GM04503 (cell line): ENCODE measurements at regions not wholly inside any gene's neighbourhood (a gene's known extent, or its start where the extent isn't known, plus 50 kb on each side); places are given as distances from the start of the nearest gene placed in this dataset.

Source experiments
- DNase-seq: peaks from one replicate; pipeline ENCODE4 v3.0.0-alpha.2; 2012; ENCODE audit warnings: low read depth

DNA sequence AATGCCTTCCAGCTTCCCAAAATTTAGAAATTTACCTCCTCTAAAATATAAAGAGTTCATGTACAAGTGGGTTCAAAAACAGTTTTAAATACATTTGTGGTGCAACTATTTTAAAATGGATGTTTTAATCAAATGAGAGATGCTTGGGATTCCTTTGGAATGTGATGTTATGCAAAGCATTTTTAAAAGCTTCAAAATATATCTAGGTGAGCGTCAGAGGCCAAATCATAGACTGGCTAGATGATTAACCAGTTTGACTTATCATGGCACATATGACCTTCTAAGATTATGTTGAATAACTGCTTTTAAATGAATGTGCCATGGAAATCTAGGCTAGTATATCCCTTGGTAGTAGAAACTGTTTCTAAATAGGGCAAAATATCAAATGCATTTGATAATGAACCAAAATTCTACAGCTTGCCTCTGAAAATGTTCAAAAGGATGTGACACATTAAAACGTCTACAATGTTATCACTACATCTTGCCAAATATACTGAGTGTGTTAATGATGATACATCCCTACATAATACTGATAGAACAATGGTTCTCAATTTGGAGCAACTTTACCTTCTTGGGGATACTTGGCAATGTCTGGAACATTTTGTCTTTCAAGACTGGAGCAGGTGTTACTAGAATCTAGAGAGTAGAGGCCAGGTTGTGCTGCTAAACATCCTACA lies 650.9 kb upstream of the ADGRL2 start:
- DNase-seq, result no peak

DNA sequence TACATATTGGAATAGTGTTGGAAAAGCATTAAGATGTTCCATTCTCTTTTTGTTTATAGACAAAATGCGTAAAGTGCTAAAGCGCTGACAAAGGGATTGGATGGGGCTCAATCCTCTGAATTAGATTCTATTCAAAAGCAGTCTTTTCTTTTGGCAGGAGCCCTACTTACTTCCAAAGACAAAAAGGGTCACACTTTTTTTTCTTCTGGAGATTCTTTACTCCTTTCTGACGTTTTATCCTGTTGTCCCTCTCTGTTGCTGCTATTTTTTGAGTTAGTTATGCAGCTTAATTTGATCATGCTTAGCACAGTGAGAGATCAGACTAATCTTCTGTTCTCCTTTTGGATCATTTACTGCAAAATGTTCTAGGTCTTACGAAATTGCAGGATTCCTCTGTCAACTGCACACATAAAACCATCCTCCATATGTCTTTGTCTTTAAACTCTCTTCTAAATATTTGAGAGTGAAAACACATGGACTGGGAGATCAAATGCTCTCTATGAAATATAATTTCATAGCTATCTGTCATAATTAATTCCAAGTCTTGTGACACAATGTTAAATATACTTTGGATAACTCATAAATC lies 656.4 kb upstream of the ADGRL2 start:
- DNase-seq, result no peak

DNA sequence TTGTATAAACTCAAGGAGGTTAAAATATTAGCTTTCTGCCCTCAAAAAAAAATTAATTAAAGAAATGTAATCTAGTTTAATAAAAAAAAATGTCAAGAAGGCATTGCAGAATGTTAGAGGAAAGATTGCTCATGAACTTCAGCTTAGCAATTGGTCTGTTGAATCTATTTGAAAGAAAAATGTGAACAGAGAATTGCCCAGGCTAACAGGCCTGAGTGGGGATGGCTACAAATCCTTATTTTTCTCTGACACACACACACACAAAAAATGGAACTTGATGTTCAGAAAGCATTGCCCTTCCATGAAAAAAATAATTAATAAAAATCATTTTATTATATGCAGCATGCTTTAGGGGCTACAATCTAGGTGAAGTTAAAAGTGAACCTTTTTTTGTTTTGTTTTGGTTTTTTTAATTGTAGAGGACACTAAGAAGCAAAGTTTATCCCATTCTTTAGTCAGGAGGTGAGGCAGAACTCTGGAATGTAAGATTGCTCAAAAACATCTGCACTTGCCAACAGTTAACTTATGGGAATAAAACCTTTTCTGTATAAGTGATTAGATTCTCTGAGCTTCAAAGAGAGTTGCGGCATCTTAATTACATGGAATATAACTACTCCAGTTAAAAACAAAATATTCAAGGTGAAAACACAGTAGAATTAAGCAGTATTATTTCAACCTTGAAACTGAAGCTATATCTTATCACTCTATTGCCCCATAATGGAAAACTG lies 658.5 kb upstream of the ADGRL2 start:
- DNase-seq, result peak; percentile 37

DNA sequence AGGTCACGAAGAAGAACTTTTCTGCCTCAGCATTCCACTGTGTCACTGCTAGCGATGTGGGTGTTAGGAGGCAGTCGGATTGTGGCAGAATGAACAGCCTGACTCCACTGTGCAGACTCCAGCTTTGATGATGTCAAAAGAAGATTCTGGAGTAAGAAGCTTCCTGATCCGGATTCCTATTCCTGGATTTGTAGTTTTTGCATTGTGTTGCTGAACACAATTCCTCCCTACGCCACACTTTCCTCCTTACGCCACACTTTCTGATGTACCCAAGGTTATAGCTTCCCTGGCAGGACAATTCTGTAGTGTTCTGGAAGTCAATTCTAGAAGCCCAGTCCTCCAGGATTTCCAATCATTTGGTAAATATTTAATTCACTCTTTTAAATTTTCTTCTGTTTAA lies 665.2 kb upstream of the ADGRL2 start:
- no peak for DNase-seq

DNA sequence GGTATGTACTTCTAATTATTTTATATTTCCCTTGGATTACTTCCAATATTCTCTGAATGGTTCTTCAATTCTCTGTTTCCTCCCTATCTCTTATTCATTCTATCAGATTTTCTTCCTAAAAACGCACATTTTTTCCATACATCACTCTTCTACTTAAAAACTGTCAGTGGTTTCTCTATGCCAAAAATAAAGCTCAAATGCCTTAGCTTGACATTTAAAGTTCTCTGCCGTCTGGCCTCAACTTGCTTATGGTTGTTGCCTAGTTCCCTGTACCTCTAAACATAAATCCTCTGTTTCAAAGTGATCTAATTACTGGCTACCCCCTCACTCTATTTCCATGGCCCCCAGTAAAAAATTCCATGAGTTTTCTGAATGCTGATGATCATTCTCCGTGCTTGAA lies 671.0 kb upstream of the ADGRL2 start:
- no peak for DNase-seq

DNA sequence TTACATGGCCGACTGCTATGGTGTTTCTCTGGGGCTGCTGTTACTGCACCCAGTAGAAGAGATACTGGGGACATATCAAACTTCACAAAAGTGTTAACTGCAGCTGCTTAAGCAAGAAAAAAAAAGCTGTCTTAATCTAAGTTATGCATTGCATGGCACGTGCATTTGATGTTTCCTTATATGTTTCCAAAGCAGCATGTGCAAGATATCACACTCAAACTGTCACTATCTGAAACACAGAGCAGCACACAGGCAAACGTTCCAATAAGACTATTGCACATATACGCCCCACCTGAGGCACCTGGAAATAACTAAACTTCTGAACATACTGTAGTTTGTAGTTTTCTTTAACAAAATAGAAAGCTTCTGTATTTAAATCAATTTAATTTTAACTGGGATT lies 671.4 kb upstream of the ADGRL2 start:
- no peak for DNase-seq

DNA sequence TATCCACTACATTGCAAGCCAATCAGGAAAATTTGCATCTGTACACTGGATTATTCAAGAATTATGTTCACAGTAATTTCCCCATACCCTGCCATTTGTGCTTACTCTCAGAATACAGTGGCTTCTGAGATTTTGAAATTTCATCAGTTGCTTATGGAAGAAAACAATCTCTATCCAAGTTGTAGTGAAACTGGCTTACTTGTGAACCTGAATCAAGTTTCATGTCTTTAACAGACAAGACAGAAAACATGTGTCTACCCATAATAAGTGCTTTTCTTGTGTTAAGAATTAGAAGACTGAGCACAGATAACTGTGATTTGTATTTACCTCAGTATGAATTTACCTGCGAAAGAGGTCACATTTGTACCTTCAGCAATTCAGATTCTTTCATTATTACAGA lies 672.7 kb upstream of the ADGRL2 start:
- DNase-seq, result no peak

DNA sequence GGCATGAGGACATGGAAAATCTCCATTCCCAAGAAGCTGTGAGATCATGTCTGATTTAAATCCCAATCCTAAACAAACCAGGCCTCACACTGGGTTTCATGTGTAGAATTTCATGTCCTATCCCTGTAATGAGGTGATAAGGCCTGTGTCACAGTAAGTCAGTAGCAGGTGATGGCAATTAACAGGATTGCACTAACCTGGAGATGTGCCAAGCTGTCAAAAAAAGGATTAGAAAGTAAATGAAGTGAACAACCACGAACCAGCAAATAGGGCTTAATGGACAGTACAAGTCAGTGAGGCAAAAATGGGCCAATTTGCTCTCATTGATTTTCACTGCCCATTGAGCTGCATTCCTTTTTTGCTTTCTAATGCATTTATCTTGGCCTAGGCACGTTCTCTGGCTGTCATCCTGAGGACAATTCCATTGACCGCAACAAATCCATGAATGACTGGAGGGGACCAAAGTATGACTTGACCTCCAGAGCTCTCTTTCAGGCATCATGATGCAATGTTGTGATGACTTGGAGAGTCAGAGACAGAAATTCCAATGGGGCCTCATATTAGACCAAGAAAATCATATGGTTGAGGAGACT lies 673.6 kb upstream of the ADGRL2 start:
- no peak for DNase-seq

DNA sequence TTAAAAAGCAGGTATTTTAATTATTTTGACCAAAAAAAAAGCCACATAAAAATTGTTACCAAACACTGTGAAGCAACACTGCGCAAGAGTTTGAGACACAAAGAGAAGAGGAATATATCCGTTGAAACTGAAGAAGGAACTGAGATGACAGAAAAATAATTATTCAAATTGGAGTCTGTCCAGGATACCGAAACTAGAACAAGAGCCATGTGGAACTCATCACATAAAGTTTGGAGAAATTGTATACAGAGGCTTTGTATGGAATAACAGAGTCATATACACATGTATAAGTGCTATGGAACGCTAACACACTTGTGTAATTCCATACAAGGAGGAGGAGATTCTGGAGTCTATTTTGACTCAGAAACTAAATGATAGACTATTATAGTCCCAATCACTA lies 675.1 kb upstream of the ADGRL2 start:
- DNase-seq, result no peak

DNA sequence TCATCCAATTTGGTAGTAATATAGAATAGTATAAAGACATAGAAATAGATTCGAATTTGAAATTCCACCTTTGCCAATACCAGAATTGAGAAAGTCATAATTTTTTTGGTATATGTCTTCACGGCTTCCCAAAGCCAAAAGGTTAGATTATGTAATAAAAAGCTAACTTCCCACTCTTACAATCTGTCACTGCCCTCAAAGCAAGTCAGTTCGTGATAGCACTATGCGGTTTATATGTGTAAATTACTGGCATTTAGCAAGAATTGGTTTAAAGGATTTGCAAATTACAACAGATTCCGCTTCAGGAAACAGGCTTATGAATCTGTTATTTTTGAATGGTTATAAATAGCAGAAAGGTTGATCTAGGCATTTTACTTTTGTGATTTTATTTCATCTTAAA lies 679.4 kb upstream of the ADGRL2 start:
- DNase-seq, result no peak

DNA sequence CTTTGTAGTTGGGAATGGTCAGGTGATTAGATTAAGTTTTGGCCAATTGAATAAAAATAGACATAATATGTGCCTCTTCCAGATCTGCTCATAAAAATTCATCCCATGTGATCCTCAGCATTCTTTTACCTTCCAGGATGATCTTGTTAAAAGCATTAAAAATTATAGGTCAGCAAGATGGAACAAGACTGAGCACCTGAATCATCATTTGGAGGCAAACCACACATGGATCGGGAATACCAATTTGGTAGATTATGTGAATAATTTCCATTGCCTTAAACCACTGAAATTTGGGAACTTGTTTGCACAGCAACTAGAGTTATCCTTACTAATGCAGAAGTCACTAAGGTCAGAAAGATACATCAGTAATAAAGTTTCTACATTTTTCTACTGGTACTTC lies 681.4 kb upstream of the ADGRL2 start:
- DNase-seq, result no peak

DNA sequence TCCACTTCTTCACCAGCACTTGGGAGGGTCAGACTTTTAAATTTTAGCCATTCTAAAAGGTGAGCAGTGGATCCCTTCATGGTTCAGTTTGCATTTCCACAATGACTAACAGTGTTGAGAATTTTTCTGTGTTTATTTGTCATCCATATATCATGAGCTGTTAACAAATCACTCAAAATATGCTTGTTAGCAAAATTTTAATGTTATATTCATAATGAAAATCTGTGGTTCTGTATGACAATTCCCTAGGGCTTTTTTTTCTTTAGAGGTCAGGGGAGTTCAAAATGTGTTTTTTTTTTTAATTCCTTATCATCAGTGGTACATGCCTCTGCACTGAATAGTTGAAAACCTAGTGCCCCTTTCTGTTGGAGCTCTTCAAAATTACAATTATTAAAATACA lies 682.2 kb upstream of the ADGRL2 start:
- DNase-seq, result no peak

DNA sequence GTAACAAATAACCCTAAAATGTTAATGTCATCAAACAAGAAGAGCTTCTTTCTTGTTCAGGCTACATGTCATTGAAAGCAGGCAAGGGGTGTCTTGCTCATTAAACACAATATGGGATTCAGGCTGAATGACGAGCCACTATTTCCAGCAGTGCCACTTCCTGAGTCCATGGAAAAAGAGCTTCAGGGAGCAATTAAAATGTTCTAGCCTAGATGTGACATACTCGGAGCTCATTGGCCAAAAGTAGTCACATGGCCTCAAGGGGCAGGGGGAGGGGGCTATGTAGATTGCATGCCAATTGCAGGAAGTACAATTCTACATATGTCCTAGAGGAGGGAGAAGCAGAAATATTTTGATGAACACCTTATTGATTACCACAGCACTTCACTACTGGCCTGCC lies 685.3 kb upstream of the ADGRL2 start:
- DNase-seq, result no peak

DNA sequence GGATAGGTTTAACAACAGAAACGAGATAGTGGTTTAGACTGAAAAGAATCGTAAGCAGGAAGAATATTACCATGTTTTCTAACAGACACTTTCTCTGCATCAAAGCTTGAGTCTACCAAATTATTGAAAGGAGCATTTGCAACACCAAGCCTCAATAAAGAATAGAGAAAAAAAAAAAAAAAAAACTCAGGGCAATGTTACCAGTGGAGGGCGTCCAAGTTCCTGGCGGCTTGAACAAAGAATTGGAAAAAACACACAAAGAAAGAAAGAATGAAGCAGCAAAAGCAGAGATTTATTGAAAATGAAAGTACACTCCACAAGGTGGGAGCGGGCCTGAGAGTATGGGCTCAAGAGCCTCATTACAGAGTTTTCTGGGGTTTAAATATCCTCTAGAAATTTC lies 686.5 kb upstream of the ADGRL2 start:
- DNase-seq, result no peak

DNA sequence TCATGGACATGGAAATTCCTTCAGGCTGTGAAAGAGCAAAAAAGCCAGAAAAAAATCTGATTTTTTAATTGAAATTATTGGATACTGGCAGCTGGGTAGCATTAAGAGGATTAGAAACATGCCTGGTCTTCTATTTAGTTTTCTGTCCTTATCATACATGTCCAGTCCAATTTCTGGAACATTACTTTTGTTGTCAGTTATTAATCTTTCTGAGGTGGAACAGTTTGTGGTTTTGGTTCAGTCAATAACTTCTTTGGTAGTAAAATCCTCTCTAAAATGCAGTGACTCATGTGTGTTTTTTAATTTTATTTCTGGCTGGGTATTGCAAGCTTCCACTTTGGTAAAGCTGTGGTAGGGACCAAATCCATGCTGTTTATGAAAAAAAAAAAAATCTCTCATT lies 687.0 kb upstream of the ADGRL2 start:
- DNase-seq, result no peak

DNA sequence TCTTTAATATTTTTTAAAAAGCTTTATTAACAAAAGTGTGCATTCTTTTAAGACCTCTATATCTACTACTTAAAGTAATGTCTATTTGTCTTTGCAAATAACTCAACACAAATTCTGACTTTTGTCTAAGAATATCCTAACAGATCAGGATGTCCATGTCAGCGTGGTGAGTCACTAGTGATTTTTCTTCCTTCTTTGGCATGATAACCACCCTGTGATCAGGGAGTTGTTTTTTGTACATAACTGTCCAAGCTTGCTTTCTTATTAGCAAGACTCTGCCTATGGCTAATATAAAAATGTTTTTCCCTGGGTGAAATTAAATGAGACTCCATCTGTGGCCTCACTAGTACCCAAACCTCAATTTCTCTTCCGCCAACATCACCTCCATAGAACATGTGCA lies 688.9 kb upstream of the ADGRL2 start:
- peak; percentile 21 for DNase-seq

DNA sequence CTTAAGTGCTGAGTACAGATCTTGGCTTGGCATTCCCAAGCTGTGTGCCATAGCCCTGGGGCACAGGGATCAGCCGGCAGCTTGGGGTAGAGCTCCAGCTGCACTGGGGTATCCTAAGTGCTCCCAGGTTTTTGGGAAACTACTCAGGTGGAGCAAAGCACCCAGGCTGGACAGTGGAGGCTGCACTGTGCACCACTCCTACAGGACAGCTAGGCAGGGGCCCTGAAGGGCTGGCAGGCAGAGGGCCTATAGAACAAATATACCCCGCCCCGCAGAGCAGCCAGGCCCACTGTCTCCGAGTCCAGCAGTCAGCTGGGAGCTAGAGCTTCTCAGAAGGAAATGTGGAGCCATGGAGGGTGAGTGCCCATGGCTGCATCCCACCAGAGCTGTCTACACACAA lies 691.7 kb upstream of the ADGRL2 start:
- DNase-seq, result no peak

DNA sequence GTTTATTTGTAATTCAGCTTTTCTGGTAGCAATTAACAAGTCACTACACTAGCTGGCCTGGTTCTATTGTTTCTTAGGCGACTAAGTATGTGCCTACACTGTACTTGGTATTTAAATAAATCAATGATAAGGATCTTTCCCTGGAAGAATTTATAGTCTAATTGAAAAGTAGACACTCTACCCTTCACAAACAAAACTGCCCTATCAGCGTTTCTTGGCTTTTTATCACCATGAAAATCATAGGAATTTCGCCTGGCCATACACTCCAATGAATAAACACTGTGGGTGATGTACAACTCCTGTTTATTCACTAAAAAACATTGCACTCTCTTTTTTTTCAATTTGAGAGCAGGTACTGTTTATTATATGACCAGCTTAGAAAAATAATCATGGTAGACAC lies 702.9 kb upstream of the ADGRL2 start:
- DNase-seq, result no peak

DNA sequence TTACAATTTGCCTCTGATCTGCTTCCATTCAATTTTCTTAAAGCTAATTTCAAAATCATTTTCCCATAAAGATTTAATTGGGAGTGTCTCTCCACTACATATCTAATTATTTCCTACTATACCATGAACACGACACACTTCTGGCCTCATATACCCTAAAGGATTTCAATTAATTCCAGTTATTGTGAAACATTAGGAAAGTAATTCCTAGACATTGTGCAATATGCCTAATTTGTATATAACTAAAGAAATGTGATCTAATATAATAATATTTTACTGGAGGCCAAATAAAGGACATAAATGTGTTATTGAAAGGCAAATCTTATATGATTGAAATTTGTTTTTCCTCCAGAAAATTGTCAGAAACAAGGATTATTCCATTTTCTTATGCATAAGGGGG lies 727.2 kb upstream of the ADGRL2 start:
- DNase-seq, result no peak

DNA sequence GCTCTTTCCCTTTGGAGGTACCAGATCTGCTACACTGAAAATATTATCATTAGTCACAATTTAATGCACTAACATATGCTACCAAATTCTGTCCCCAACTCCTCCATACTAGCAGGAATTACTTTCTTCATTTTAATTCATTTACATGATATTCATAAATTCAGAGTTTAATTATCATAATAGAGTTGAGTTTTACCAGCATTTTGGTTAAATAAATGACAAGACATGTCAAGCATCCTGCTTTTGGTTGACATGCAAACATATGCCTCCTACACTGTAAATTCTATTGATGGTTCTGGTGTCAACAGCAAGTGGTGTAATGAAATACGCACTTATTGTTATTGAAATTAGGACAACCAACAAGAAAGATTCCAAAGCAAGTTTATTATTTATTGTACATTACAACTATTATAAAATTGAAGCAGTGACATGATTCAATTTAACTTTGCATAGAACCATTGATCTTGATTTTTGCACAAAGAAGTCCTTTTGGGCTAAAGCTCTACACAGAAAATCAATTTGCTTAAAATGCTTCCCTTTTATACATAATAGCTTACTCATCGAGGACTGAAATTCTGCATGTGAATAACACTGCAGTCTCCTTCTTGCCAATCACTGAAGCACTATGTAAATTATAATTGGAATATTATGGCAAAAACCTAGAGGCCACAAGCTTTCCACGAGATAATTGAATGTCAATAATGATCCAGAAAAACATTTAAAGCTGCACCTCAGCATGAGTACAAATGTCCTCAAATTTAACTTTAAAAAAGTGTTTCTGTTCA lies 728.6 kb upstream of the ADGRL2 start:
- DNase-seq, result no peak

DNA sequence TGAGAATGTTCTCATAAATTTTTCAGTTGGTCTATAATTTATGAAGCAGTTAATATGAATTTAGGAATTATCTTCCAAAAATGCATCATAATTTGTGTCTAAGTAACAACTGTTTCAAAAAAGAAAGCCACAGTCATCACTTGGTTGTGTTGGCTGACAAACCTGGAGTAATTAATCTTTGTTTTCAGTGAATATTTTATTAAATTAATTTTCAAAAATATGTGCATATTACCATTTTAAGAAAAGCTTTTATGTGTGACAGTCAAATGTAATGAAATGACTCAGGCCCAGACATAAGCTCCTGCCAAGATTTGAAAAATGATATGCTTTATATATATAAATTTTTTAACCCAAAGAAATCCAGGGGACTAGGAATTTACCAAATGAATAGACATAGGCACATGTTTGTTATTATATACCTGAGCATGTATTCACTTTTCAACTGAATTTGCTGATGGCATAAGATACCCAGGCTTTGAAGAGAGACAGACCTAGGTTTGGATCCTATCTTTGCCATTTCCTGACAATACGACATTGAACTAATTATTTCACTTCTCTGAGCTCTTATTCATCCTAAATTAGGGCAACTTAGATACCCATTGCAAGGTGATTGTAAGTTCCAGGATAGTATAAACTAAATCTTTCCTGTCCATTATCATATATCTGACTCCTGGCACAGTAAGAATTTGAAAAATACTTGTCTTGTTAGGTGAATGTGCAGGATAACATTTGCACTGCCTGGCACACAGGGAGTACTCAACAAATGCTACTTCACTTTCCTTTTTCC lies 729.5 kb upstream of the ADGRL2 start:
- no peak for DNase-seq

DNA sequence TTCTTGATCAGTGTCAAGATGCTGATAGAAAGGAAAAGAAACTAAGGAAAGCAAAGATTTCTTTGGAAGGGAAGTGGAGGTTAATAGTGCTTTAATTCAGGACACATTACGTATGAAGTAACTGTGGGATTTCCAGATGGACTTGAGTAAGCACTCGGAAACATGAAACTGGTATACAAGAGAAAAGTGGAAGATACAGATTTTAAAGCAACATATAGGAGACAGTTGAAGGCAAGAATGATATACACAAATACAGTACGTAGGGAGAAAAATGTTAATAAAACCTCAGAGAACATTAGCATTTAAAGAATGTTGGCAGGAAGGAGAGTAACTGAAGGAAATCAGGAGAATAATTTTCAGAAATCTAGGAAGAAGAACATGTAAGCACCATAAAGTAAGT lies 730.9 kb upstream of the ADGRL2 start:
- DNase-seq, result no peak
